Activated CD8-positive, alpha-beta memory T cell treated with anti-CD3 and anti-CD28 coated beads, Interleukin-2, amount 50 U/mL, for 1 hour (primary cell): ENCODE measurements at regions not wholly inside any gene's neighbourhood (a gene's known extent, or its start where the extent isn't known, plus 50 kb on each side); places are given as distances from the start of the nearest gene placed in this dataset.
"Not testable (repeated sequence)": the region's sequence is repeated elsewhere in the genome, so short reads cannot be mapped to it uniquely, and the experiment has no call there.

ENCODE experiments used
- DNase-seq: peaks from one replicate; pipeline ENCODE4 v3.0.0-alpha.2; 2020; ENCODE audit errors: extremely low read depth

DNA sequence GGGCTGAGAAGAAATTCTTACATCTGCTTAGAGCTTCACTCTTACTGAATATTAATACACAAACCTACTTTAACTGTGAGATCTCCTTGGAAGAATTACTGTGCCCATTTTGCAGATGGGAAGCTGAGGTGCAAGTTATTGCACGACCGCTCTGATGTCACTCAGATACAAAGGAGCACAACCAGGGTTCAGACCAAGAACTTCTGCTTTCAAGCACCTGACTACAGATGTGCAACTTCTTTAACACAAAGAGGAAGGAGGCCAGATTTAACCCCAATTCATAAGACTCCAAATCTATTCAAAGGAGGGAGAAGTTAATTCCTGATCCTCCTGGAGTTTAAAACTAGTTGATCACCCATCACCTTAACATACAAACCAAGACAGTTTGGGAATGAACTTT lies 232.6 kb downstream of the VRK1 start:
- no peak for DNase-seq

DNA sequence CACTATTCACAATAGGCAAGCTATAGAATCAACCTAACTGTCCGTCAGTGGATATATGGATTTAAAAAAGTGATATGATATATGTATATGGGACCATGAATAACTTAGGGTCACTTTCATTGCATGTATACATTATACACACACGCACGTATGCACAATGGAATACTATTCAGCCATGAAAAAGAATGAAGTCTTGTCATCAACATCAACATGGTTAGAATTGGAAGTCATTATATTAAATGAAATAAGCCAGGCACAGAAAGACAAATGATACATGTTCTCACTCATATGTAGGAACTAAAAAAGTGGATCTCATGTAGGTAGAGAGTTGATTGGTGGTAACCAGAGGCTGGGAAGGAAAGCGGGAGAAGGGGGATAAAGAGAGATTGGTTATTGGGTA lies 234.3 kb downstream of the VRK1 start:
- DNase-seq: no peak

DNA sequence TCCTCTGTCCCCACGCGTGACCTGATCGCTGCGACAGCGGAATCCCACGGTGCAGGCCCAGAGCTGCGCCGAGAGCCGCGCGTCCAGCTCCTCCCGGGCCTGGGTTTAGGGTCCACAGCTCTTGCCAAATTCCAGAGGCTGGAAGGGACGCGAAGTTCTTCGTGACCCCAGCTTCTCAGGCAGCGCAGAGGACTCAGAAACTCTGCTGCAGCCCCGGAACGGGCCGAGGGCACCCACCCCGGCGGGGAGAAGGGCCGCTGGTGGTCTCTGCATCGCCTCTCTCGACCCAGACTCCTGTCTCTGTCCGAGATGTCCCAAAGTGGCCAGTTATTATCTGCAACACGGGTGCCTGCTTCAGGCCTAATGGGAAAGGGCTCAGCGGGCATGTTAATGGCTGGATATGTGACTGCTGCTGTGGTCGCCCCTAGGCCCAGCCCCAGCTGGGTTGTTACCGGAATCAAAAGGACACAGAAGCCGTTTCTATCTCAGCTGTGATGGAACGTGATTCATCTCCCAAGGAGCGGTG lies 236.4 kb downstream of the VRK1 start:
- DNase-seq: no peak

DNA sequence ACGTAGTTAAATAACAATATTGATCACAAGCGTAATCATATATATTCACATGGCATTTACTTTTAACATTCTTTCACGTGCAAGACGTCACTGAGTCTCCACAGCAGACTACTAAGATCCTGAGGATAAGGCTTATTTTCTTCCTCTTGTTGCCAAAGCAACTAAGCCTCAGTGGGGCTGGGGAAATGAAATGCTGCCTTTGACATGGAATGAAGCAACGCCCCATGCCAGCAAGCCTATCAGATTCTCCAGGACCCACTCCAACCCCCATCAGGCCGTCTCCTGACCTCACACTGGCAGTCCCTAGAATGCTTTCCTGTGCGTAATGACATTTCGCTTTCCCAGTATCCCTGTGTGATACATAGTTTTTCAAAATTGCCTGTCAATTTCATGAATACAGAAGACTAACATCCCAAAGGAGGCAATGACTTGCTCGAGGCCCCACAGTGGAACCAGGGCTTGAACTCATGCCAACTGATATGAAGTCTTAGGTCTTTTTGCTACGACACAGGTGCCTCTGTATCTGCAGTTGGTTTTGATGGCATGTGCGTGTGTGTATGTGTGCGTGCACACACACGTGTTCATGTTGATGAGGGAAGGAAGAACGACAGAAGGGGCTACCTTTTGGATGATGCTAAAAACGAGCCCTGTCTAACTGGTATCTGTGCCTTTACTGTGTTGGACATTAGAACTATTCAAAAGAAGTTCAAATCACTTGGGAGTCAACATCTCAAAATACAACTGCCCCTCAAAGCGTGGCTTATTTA lies 239.1 kb downstream of the VRK1 start:
- DNase-seq: no peak

DNA sequence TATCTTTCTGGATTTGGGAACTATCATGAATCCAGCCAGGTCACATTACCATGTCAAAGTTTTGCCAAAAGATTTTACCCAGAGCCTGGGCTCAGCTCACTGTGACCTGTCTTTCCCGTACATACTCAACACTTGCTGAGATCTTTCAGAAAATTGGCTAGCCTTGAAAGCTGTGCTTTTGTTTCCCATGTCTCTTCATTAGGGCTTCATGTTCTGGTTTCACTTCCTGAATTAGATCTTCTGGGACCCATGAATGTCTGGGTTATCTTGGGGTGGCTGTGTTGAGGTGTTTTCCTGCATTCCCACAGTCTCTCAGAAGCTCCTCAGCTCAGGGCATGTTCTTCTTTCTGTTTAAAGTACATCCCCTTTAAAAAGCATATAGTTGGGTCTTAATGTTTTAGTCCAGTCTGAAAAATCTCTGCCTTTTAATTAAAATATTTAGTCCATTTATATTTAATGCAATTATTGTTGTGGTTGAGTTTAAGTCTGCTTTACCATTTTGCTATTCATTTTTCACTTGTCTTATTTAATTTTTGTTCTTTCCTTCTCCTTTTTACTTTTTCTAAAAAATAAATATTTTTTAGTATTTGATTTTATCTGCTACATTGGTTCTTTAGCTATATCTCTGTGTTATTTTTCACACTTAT lies 242.7 kb downstream of the VRK1 start:
- no peak for DNase-seq

DNA sequence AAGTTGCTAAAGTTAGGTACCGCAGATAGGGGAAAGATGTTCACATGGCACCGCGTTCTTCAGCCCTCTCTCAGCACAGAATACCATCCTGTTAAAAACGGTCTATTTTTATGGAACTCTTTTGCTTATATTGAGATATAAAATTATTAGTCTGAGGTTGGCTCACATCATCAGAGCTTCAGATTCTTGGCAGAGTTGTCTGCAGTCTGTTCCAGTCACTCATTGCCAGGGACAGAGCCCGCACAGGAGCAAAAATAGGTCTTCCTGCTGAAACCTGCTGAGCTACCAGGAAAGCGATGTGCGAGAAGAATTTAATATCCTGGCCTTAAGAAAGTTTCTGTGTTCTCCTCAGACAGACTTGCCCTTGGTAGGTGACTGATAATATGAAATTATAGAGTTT lies 249.8 kb downstream of the VRK1 start:
- no peak for DNase-seq

DNA sequence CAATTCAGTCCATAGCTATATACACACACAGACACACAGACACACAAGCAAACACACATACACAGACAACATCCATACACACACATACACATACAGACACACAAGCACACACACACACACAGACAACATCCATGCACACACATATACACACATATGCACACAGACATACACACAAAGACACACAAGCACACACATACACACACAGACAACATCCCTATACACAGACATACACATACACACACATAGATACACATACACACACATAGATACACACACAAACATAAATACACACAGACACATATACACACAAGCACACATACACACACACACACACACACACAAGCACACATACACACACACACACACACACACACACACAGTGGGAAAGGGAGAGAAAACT lies 254.8 kb downstream of the VRK1 start:
- DNase-seq: no peak

DNA sequence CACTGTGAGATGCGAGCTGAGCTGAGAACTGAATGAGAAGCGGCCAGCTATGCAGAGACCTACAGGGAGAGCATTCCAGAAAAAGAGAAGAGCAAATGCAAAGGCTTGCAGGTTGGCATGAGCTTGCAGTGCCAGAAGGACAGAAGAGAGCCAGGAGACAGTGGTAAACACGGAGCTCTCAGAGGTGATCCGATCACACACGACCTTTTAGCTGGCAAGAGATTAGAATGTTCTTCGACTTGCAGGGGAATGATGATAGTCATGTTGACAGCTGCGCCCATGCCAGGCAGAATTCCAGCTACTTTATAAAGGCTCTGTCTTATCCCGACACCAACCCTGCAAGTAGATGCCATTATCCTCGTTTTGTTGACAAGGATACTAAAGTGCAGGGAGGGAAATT lies 256.8 kb downstream of the VRK1 start:
- no peak for DNase-seq

DNA sequence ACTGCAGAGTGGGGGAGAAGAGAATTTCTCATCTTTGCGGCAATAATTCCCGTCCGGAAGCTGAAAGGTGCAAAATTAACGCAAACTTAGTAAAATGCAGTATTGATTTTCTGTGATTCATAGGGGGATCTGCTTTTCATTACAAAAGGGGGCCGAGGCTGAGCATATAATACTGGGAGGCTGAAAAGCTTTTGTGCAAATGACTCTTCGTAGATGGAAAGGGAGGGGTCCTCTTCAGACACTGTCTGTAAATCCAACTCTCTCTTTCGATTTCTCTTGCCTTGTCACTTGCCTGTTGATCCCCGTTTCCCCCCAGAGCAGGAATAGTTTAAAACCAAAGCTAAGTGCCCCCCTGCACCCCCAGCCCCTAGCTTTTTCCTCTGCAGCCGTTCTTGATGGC lies 258.2 kb downstream of the VRK1 start:
- DNase-seq: no peak

DNA sequence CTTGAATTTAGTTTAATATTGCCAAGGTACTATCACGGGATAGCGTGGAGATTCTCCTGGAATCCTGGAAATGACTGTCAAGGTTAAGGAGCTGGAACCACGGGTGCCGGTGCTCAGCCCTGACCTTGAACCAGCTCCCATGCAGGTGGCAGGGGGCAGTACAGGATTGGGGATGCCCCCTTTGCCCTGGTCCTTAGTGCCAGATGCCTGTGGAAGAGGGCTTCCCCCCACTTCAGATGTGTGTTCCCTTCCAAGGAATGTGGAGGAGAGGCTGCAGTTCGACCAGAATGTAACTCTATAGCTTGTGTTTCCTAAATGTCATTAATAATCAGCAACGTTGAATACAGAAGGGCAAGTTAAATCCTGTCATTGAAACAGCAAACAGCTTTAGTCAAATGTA lies 258.9 kb downstream of the VRK1 start:
- DNase-seq: no peak

DNA sequence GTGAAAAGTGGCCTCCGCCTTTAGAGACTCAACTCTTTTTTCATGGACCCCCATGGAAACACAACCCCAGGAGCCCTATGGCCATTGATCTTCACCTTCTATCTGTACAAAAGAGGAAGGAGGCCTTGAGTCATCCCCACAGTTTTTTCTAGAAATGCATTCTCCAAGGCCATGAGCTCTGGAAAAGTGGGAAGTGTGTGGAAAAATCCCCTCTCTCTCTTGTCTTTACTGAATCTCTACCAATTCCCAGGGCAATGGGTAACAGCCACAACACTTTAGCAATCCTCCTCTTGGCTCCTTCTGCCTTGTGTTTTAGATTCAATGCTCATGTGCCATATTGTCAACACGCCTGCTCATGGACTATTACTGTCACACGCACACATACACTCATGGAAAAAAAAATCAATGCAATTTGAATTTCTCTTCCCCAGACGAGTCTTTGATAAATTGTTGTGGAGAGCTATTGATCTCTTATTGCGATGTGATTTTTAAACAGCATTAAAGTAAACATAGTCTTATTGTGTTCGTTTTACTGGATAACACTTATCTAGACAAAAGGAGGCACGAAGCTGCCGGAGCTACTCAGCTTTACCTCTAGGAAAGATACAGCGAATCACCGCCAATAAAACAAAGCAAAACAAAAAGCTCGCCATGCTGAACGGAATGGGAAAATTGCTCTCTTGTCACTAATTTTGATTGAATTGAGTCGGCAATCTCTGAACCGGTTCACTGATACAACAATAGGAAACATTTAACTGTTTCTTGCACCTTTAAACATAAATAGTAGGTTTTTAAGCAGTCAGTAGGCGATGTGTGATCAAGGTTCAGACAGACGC lies 260.3 kb downstream of the VRK1 start:
- no peak for DNase-seq

DNA sequence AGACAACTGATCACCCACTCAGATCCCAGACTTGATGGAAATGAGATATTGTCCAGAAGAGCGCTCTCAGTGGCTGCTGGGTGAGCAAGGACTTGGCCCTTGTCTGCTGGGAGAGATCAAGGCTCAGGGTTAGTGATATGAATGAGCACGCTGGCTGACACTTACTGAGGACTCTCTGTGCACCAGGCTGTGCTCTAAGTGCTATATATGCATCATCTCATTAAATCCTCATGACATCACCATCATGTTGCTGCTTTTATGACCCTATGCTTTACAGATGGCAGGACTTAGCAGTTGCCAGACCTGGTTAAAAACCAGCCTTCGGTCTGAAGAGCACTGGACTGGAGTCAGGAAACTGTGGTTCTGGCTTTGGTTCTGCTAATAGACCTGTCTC lies 260.9 kb downstream of the VRK1 start:
- DNase-seq: no peak

DNA sequence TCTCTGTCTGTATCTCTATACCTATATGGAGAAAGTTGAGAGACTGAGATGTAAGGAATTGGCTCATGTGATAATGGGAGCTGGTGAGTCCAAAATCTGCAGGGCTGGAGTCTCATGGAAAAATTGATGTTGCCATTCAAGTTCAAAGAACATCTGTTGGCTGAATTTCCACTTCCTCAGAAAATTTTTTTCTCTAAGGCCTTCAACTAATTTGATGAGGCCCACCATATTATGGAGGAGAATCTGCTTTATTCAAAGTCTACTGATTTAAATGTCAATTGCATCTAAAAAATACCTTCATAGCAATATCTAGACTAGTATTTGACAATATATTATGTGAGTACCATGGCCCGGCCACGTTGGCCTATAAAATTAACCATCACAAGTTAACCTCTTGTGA lies 261.4 kb downstream of the VRK1 start:
- no peak for DNase-seq

DNA sequence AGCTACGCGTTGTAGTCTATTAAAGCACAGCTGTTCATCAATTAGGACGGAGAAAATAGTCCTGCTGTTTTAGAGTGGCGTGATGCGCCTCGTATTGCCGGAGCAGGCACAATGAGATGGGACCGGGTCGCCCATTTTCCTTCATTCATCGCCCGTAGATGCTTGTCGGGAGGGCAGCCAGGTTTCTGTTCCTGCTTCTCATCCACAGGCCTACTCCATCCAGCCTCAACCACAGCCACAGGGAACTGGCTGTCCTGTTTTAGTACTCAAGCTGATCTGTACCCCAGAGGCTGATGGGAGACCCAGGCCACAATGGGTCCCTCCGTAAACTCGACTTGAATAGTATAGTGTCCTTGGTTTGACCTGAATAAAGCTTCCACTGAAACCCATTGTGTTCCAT lies 264.0 kb downstream of the VRK1 start:
- no peak for DNase-seq

DNA sequence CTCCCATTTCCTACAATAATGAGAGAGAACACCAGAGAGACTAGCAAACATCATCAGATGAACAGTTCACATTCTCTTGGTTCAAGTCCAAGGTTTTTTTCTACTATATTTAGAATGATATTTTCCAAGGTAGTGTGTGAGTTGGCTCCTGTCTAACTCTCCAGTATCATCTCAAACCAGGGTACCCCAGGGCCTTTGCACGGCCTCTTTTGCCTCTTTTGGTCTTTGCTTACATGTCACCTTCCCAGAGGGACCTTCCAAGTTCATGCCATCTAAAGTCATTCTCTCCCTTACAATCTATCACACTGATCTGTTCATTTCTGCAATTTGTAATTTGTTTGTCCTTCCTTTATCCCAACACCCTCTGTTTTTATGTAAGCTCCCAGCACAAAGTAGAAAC lies 264.5 kb downstream of the VRK1 start:
- DNase-seq: no peak

DNA sequence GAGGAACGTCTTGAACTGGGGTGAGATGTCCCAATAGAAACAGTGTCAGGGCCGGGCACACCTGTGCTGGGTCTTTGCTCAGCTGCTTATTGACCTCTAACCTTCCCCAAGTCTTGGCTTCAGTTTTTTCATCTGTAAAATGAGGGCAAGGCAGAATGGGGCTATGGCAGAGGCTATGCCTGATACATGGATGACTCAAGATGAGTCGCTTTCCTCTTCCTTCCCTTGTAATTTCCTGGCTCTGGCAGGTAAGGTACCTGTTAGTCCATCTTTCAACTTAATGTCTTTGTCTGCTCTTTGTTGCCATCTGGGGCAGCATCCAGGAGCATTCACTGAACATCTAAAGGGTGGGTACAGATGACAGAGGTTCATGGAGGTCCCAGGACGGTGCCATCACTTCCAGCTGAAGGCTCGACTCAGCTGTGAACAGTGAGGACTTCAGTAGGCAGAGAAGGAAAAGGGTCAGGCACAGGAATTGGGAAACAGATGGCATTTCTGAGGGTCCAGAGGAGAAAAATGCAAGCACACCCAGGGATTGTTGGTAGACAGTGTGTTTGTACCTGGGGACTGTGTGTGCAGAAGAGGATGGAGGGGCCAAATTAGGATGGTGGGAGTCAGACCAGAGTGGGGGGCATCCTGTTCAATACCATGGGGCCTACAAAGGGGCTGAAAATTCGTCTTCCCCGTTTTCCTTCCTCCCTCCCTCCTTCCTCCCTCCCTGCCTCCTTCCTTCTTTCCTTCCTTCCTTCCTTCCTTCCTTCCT lies 268.3 kb downstream of the VRK1 start:
- DNase-seq: no peak

DNA sequence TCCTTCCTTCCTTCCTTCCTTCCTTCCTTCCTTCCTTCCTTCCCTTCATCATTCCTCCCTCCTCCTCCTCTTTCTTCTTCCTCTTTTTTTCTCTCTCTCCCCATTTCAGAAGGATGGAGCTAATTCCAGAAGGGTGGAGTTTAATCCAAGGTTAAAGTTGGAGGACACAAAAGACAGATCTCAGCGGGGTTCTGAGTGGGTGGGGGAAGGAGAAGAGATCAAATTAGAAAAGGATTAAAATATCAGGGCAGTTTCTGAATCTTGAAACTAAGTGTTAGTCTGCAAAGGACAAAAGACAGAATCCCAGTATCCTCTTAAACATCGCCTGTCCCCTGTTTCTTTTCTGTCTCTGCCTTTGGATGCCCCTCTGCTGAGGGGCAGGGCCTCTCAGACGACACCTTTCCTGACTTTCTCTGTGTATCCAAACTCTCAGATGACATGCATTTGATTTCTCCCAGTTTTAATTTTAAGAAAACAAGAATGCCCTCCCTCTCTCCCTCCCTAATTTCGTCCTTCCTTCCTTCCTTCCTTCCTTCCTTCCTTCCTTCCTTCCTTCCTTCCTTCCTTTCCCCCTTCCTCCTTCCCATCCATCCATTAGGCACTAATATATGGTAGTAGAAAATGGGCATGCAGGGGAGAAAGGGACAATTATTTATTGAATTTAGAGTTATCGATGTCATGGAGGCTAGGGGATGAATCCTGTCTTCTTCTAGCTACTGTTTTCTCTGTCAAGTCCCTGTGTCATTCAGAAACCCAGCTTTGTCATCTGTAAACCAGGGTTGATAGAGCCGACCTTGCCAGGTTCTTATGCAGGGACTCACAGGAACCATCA lies 269.1 kb downstream of the VRK1 start:
- DNase-seq: no peak

DNA sequence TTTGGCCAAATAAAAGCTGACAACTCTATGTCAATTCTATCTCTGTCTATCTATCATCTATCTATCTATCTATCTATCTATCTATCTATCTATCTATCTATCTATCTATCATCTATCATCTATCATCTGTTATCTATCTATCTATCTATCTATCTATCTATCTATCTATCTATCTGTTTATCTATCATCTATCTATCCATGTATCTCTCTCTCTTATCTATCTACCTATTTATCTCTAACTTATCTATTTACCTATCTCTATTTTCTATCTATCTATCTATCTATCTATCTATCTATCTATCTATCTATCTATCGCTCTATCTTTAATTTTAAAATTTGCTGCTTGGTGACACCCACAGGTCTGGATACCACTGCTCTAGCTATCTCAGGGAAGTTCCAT lies 271.1 kb downstream of the VRK1 start:
- DNase-seq: not testable (repeated sequence)

DNA sequence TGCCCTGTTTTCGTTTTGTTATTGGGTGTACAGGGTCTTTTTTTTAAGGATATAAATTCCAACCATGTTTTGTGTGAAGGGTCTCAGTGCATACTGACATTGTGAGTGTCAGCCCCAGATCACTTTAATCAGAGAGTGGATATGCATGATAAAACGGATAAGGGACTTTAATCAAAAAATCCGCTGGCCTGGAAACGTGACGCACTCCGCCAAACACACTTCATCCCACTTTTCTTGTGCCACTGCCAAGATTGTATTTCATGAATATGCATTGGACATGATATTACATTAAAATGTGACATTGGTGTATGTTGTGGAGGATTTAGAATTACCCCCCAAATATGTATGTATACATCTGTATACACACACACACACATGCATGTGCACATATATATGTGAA lies 273.1 kb downstream of the VRK1 start:
- no peak for DNase-seq

DNA sequence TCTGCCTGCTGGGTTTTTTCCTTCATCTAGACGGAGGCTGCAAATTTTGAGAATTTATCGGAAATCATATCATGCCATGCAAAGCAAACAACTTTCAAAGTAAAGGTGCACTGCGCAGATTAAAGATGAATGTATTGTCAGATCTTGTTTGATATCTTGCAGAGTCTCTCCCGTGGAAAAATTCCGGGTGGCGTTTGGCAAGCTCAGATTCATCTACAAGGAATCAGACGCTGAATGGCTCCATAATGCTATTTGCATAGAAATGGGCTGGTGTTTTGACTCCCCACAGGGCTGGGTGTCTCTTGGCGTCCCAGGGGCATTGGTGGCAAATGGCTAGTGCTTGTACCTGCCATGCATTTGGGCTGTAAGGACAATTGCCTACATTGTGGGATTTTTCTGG lies 274.0 kb downstream of the VRK1 start:
- DNase-seq: no peak

DNA sequence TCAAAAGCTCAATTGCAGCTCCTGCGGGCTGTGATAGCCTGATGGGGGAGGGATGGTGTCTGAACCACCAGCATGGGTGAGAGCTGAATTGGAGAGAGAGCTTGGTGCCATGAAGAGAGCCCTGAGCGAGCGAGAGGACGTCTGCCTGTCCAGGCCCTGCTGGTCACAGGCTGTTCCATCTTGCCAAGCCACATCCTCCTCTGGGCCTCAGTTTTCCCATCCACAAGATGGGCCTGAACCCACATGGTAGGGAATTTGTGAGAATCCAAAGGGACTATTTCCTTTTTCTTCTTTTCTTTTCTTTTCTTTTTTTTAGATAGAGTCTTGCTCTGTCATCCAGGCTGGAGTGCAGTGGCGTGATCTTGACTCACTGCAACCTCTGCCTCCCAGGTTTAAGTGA lies 276.4 kb downstream of the VRK1 start:
- no peak for DNase-seq
